Mesothelial cell of epicardium (in vitro differentiated cells): ENCODE measurements at regions not wholly inside any gene's neighbourhood (a gene's known extent, or its start where the extent isn't known, plus 50 kb on each side); places are given as distances from the start of the nearest gene placed in this dataset.

ENCODE experiments used
- DNase-seq, 2 experiments: peaks; one replicate each; pipeline ENCODE4 v3.0.0; 2021; ENCODE audit warnings: low spot score in 2 of 2; ENCODE audit not compliant: unreplicated experiment in 2 of 2
- H3K27ac Mint-ChIP-seq: 2 replicates; pipeline ENCODE4 v1.8.0; 2021; ENCODE audit warnings: mixed read lengths
- H3K27me3 Mint-ChIP-seq: 2 replicates; pipeline ENCODE4 v1.8.0; 2021; ENCODE audit warnings: low read depth, mixed read lengths
- H3K36me3 Mint-ChIP-seq: 2 replicates; pipeline ENCODE4 v1.8.0; 2021; ENCODE audit warnings: mixed read lengths
- H3K4me1 Mint-ChIP-seq: 2 replicates; pipeline ENCODE4 v1.8.0; 2021; ENCODE audit warnings: mixed read lengths
- H3K4me3 Mint-ChIP-seq: 2 replicates; pipeline ENCODE4 v1.8.0; 2021; ENCODE audit warnings: mild to moderate bottlenecking, moderate library complexity, mixed read lengths
- H3K9me3 Mint-ChIP-seq: 2 replicates; pipeline ENCODE4 v1.8.0; 2021; ENCODE audit warnings: mixed read lengths
- TF ChIP-seq, protein P1 (sequence below): fragments of 200-600 bp; sonication (generic); IDR thresholded peaks from one replicate; pipeline ENCODE4 v1.5.0; 2021; ENCODE audit warnings: antibody characterized with exemption; ENCODE audit not compliant: unreplicated experiment

DNA sequence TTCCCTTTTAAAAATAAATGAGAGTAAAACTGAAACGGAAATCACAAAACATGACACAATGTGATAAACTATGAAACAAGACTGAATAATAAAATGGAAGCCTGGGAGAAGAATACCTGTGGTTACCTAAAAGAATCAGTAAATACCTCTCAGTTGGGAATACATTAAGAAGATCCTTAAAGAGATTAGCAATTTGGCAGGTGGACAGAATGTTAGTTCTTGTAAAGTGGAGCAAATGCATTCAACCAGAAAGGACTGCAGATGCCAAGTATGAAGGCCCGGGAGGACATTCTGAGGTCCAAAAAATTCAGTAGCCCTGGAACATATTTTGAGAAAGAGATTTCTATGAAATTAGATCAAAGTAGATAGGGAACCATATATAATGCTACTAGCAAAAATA is 861.3 kb upstream of the SEL1L start:
- Mint-ChIP-seq H3K9me3 (no peaks in the 10 kb centered on the region), H3K4me1 (peaks cover 4% of the 10 kb centered on the region), H3K27ac (no peak overlapping the region), H3K27me3 (no peaks in the 10 kb centered on the region), H3K4me3 (no peak overlapping the region), H3K36me3 (no peaks in the 10 kb centered on the region)
- no peak for DNase-seq
- TF ChIP-seq, protein P1, sequence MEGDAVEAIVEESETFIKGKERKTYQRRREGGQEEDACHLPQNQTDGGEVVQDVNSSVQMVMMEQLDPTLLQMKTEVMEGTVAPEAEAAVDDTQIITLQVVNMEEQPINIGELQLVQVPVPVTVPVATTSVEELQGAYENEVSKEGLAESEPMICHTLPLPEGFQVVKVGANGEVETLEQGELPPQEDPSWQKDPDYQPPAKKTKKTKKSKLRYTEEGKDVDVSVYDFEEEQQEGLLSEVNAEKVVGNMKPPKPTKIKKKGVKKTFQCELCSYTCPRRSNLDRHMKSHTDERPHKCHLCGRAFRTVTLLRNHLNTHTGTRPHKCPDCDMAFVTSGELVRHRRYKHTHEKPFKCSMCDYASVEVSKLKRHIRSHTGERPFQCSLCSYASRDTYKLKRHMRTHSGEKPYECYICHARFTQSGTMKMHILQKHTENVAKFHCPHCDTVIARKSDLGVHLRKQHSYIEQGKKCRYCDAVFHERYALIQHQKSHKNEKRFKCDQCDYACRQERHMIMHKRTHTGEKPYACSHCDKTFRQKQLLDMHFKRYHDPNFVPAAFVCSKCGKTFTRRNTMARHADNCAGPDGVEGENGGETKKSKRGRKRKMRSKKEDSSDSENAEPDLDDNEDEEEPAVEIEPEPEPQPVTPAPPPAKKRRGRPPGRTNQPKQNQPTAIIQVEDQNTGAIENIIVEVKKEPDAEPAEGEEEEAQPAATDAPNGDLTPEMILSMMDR = no peak

DNA sequence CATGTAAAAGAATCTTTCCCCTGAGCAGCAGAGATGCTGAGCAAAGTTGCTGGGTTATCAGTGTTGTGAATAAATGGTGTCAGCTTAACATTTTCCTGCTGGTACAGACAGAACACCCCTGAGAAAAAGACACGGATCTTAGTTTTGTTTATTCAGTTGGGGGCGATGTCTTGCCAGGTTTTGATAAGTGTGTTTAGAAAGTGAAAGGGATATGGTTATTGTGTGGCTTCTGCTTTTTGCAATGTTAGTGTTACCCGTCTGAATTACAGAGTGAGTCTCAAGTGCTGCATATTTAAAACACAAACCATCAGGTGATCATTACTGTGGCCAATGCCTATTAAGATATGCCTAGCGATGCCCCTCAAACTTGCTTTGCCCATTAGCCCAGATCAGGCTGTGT is 864.6 kb upstream of the SEL1L start:
- DNase-seq = no peak
- Mint-ChIP-seq H3K4me1 (peaks cover 4% of the 10 kb centered on the region), H3K27me3 (no peaks in the 10 kb centered on the region), H3K4me3 (peak overlapping the region; percentile 9), H3K9me3 (no peaks in the 10 kb centered on the region), H3K36me3 (no peaks in the 10 kb centered on the region), H3K27ac (no peak overlapping the region)
- TF ChIP-seq, protein P1 = no peak

DNA sequence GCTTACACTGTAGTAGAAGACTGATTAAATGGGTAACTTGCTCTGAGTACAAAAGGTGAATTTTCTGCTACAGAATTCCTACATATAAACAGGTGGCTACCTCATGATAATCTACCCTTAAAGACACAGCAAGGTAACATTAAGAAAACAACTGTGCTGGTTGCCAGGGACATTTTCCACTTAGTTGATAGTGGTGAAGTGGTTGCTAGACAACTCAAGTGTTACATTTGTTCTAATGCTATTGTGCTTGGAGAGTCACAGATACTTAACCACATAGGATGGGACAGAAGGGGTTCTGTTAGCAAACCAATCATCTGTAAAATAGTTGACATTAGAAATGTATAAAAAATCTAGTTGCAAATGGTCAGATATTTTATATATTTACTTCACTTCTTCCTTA is 870.3 kb upstream of the SEL1L start:
- Mint-ChIP-seq H3K4me3 (no peak overlapping the region), H3K27me3 (no peaks in the 10 kb centered on the region), H3K4me1 (no peaks in the 10 kb centered on the region), H3K36me3 (no peaks in the 10 kb centered on the region), H3K27ac (no peak overlapping the region), H3K9me3 (no peaks in the 10 kb centered on the region)
- TF ChIP-seq, protein P1 = no peak
- no peak for DNase-seq

DNA sequence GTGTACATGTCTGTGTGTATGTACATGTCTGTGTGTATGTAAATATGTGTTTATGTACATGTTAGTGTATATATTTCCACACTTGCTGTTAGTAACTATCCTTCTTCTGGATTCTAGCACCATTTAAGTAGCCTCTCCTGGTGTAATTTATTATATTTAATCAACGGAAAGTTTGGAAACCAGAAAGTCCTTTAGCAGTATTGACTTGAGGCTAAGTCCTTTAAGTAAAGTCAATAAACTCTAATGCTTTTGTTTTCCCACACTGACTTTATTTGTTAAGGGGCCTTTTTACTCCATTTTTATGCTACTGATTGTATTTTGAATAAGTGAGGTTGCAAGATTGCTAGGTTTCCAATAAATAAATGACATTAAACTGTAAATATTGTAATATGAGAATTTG is 876.4 kb upstream of the SEL1L start:
- TF ChIP-seq, protein P1 = no peak
- Mint-ChIP-seq H3K4me3 (no peak overlapping the region), H3K4me1 (no peaks in the 10 kb centered on the region), H3K9me3 (no peaks in the 10 kb centered on the region), H3K27ac (no peak overlapping the region), H3K36me3 (no peaks in the 10 kb centered on the region), H3K27me3 (no peaks in the 10 kb centered on the region)
- no peak for DNase-seq

DNA sequence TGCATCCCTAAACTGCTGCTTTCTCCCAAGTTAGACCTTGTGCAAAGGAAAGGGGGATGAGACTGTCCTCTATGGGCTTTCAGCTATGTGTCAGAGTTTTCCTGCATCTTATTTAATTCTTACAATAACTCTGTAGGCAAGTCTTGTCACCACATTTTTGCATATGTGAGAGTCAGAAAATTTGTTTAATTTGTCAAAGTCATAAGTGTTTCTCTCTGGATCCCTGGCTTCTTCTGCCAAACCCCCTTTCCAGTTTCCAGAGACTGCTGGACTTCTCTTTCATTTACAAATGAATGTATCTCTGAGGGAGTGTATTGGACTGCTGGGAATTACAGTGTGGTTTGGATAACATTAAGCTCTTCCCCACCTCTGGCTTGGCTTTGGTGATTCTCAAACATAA is 877.6 kb upstream of the SEL1L start:
- Mint-ChIP-seq H3K4me3 (no peak overlapping the region), H3K4me1 (no peaks in the 10 kb centered on the region), H3K9me3 (peaks cover 6% of the 10 kb centered on the region), H3K27me3 (no peaks in the 10 kb centered on the region), H3K36me3 (no peaks in the 10 kb centered on the region), H3K27ac (no peak overlapping the region)
- TF ChIP-seq, protein P1 = no peak
- DNase-seq = no peak

DNA sequence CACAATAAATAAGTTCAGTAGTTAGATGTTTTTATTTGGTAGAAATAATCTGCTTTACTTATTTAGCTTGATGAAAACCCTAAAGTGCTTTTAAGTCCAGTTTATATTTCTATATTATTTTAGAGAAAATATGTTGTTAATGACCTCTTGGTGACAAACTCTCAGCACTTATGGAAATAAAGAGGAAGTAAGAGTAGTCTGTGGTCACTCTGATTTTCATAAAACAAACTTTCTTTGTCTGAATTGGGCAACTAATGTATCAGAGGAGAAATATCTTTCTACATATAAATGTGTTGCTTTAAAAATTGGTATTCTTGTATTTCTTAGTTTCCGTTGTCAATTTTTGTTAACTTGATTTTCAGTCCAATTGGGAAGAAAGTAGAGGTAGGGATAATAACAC is 878.9 kb upstream of the SEL1L start:
- no peaks in the 10 kb centered on the region for H3K4me1 Mint-ChIP-seq
- H3K4me3 Mint-ChIP-seq = no peak overlapping the region
- H3K36me3 Mint-ChIP-seq = no peaks in the 10 kb centered on the region
- TF ChIP-seq, protein P1 = no peak
- no peaks in the 10 kb centered on the region for H3K27me3 Mint-ChIP-seq
- no peak for DNase-seq
- no peak overlapping the region for H3K27ac Mint-ChIP-seq
- peaks cover 14% of the 10 kb centered on the region for H3K9me3 Mint-ChIP-seq
